HEK293 (cell line): ENCODE measurements at regions not wholly inside any gene's neighbourhood (a gene's known extent, or its start where the extent isn't known, plus 50 kb on each side); places are given as distances from the start of the nearest gene placed in this dataset.

Experiments
- OSR2 ChIP-seq: fragments of 450-650 bp; formaldehyde crosslinking; IDR thresholded peaks from 2 replicates; pipeline ENCODE4 v1.5.1; 2016; ENCODE audit warnings: missing biosample characterization, missing genetic modification characterization
- YY1 ChIP-seq: fragments of 450-650 bp; formaldehyde crosslinking; IDR thresholded peaks from 2 replicates; pipeline ENCODE4 v1.5.1; 2018; ENCODE audit warnings: missing biosample characterization, missing genetic modification characterization
- ZBTB20 ChIP-seq: fragments of 450-650 bp; formaldehyde crosslinking; IDR thresholded peaks from 2 replicates; pipeline ENCODE4 v1.5.1; 2016; ENCODE audit warnings: missing biosample characterization, missing genetic modification characterization
- ZNF311 ChIP-seq: fragments of 450-650 bp; formaldehyde crosslinking; IDR thresholded peaks from 2 replicates; pipeline ENCODE4 v1.5.1; 2017; ENCODE audit warnings: missing biosample characterization, missing genetic modification characterization, borderline replicate concordance
- ZNF366 ChIP-seq: fragments of 450-650 bp; formaldehyde crosslinking; conservative IDR thresholded peaks from 2 replicates; pipeline ENCODE4 v1.5.1; 2016; ENCODE audit warnings: missing biosample characterization, missing genetic modification characterization
- ZNF501 ChIP-seq: fragments of 450-650 bp; formaldehyde crosslinking; IDR thresholded peaks from 2 replicates; pipeline ENCODE4 v1.5.1; 2016; ENCODE audit warnings: missing biosample characterization, missing genetic modification characterization
- ZNF560 ChIP-seq: fragments of 450-650 bp; formaldehyde crosslinking; IDR thresholded peaks from 2 replicates; pipeline ENCODE4 v1.5.1; 2017; ENCODE audit warnings: missing biosample characterization, missing genetic modification characterization, borderline replicate concordance
- ZNF629 ChIP-seq: fragments of 450-650 bp; formaldehyde crosslinking; IDR thresholded peaks from 2 replicates; pipeline ENCODE4 v1.5.1; 2017; ENCODE audit warnings: missing biosample characterization, missing genetic modification characterization
- ZNF76 ChIP-seq: fragments of 450-650 bp; formaldehyde crosslinking; IDR thresholded peaks from 2 replicates; pipeline ENCODE4; 2016; ENCODE audit warnings: low read depth, missing biosample characterization, missing genetic modification characterization, borderline replicate concordance
- TF ChIP-seq, protein P1 (sequence below): IDR thresholded peaks from 2 replicates; pipeline ENCODE4 v1.6.1; 2011; ENCODE audit warnings: mild to moderate bottlenecking, low read depth, low read length, borderline replicate concordance
- TF ChIP-seq, protein P2 (sequence below): fragments of 450-650 bp; formaldehyde crosslinking; IDR thresholded peaks from 2 replicates; pipeline ENCODE4 v1.5.1; 2016; ENCODE audit warnings: missing biosample characterization, missing genetic modification characterization

DNA sequence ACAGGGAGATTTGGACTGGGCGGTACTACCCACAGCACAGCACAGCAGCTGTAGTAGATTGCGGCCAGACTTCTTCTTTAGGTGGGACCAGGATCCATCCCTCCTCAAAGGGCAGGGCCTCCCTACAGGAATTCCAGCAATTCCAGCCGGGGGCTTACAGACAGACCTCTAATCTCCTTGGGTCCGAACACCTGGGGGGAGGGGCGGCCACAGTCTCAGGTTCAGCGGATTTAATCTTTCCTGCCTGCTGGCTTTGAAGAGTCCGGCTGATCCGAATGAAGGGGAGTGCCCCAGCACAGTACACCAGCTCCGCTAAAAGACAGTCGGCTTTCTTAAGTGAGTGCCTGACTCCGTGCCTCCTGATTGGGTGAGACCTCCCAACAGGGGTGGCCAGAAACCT lies 1708.5 kb downstream of the BRINP3 start:
- TF ChIP-seq ZNF560 (tag by site-specific recombination) (no peak), OSR2 (tag by site-specific recombination) (no peak), ZNF629 (no peak), ZNF311 (tag by site-specific recombination) (no peak), YY1 (tag by site-specific recombination) (no peak), ZNF76 (no peak), ZNF366 (tag by site-specific recombination) (no peak), ZBTB20 (no peak), ZNF501 (tag by site-specific recombination) (no peak)
- TF ChIP-seq, protein P1, sequence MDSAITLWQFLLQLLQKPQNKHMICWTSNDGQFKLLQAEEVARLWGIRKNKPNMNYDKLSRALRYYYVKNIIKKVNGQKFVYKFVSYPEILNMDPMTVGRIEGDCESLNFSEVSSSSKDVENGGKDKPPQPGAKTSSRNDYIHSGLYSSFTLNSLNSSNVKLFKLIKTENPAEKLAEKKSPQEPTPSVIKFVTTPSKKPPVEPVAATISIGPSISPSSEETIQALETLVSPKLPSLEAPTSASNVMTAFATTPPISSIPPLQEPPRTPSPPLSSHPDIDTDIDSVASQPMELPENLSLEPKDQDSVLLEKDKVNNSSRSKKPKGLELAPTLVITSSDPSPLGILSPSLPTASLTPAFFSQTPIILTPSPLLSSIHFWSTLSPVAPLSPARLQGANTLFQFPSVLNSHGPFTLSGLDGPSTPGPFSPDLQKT, result no peak
- TF ChIP-seq, protein P2, sequence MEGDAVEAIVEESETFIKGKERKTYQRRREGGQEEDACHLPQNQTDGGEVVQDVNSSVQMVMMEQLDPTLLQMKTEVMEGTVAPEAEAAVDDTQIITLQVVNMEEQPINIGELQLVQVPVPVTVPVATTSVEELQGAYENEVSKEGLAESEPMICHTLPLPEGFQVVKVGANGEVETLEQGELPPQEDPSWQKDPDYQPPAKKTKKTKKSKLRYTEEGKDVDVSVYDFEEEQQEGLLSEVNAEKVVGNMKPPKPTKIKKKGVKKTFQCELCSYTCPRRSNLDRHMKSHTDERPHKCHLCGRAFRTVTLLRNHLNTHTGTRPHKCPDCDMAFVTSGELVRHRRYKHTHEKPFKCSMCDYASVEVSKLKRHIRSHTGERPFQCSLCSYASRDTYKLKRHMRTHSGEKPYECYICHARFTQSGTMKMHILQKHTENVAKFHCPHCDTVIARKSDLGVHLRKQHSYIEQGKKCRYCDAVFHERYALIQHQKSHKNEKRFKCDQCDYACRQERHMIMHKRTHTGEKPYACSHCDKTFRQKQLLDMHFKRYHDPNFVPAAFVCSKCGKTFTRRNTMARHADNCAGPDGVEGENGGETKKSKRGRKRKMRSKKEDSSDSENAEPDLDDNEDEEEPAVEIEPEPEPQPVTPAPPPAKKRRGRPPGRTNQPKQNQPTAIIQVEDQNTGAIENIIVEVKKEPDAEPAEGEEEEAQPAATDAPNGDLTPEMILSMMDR (tag by site-specific recombination), result no peak
